SU-DHL-6 (cell line): ENCODE measurements at regions not wholly inside any gene's neighbourhood (a gene's known extent, or its start where the extent isn't known, plus 50 kb on each side); places are given as distances from the start of the nearest gene placed in this dataset.

ENCODE experiments used
- H2AFZ ChIP-seq: fragments of 200-600 bp; sonication (generic); 2 replicates; pipeline ENCODE4 v1.6.1; 2014; ENCODE audit warnings: low read depth, mild to moderate bottlenecking, moderate library complexity, mixed read lengths, antibody characterized with exemption, low read length; ENCODE audit not compliant: severe bottlenecking
- H3F3A ChIP-seq: fragments of 200-600 bp; shearing (Covaris generic); 2 replicates; pipeline ENCODE4 v1.6.0; 2016; ENCODE audit warnings: antibody characterized with exemption, mild to moderate bottlenecking; ENCODE audit not compliant: insufficient read depth
- H3K27ac ChIP-seq: fragments of 200-600 bp; sonication (generic); 2 replicates; pipeline ENCODE4 v1.5.1; 2016; ENCODE audit warnings: low read depth, mild to moderate bottlenecking, low read length, moderate library complexity, mixed read lengths
- H3K27me3 ChIP-seq: fragments of 200-600 bp; sonication (generic), shearing (Covaris generic); 2 replicates; pipeline ENCODE4 v1.6.0; 2014; ENCODE audit warnings: mild to moderate bottlenecking, low read length
- H3K36me3 ChIP-seq: fragments of 200-600 bp; sonication (generic); 2 replicates; pipeline ENCODE4 v1.6.1; 2014; ENCODE audit warnings: mild to moderate bottlenecking, low read length, mixed read lengths
- H3K4me2 ChIP-seq: fragments of 300-600, 200-600 bp; shearing (Covaris generic), sonication (generic); 2 replicates; pipeline ENCODE4 v1.6.0; 2014; ENCODE audit warnings: low read length, low read depth, mild to moderate bottlenecking; ENCODE audit not compliant: poor library complexity, severe bottlenecking
- H3K4me3 ChIP-seq: fragments of 200-600 bp; sonication (generic); 2 replicates; pipeline ENCODE4 v1.5.1; 2014; ENCODE audit warnings: antibody characterized with exemption, low read length, mild to moderate bottlenecking, mixed read lengths; ENCODE audit not compliant: insufficient read depth, poor library complexity, severe bottlenecking
- H3K79me2 ChIP-seq: fragments of 200-600 bp; sonication (generic); 2 replicates; pipeline ENCODE4 v1.6.1; 2014; ENCODE audit warnings: mild to moderate bottlenecking, low read length, moderate library complexity; ENCODE audit not compliant: insufficient read depth
- H3K9ac ChIP-seq: fragments of 200-600 bp; sonication (generic); 2 replicates; pipeline ENCODE4 v1.7.0; 2014; ENCODE audit warnings: mild to moderate bottlenecking, low read length
- H3K9me2 ChIP-seq: fragments of 200-600 bp; sonication (generic); replicated peaks from 2 replicates; pipeline ENCODE4 v1.6.1; 2014; ENCODE audit warnings: low read length; ENCODE audit not compliant: insufficient read depth
- H3K9me3 ChIP-seq: fragments of 200-600 bp; sonication (generic); 2 replicates; pipeline ENCODE4 v1.6.1; 2014; ENCODE audit warnings: low read length, mixed read lengths; ENCODE audit not compliant: insufficient read depth
- H4K20me1 ChIP-seq: fragments of 200-600 bp; sonication (generic); 2 replicates; pipeline ENCODE4 v1.6.1; 2014; ENCODE audit warnings: low read depth, mild to moderate bottlenecking, antibody characterized with exemption, low read length, moderate library complexity, mixed read lengths
- EZH2phosphoT487 ChIP-seq: fragments of 200-600 bp; sonication (generic), shearing (Covaris generic); conservative IDR thresholded peaks from 2 replicates; pipeline ENCODE4 v1.6.1; 2018; ENCODE audit warnings: mild to moderate bottlenecking, antibody characterized with exemption, low read length, moderate library complexity, mixed read lengths
- TF ChIP-seq, protein P1 (sequence below): fragments of 200-600 bp; sonication (generic); IDR thresholded peaks from one replicate; pipeline ENCODE4 v1.5.1; 2017; ENCODE audit warnings: antibody characterized with exemption, mild to moderate bottlenecking, low read length, moderate library complexity; ENCODE audit not compliant: insufficient read depth, poor library complexity, severe bottlenecking

DNA sequence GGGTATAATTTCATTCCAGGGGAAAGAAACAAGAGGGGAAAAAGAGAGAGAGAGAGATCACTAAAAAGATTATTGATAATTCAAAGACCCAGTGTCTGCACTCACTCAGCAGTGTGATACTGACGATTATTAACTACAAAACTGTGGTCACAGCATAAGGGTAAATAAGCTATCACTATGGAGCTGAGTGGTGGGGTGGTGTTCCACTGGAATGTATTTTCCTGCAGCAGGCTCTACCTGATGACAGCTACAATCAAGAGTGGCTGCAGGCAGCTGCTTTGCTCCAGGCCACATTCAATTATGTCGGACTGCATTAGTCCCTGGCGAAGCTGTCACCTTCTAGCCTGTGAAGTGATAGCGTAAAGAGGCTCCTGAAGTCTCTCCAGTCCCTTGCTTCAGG is 122.2 kb upstream of the TFAP2D start:
- Histone ChIP-seq H3K4me2 (no peak overlapping the region), H2AFZ (no peak overlapping the region), H3K27me3 (no peaks in the 10 kb centered on the region), H3K36me3 (no peaks in the 10 kb centered on the region), H3K4me3 (no peak overlapping the region), H3K9ac (no peak overlapping the region), H3K9me2 (no peaks in the 10 kb centered on the region), H4K20me1 (no peaks in the 10 kb centered on the region), H3K9me3 (no peaks in the 10 kb centered on the region), H3K27ac (no peak overlapping the region), H3K79me2 (no peaks in the 10 kb centered on the region), H3F3A (no peaks in the 10 kb centered on the region)
- TF ChIP-seq, protein P1, sequence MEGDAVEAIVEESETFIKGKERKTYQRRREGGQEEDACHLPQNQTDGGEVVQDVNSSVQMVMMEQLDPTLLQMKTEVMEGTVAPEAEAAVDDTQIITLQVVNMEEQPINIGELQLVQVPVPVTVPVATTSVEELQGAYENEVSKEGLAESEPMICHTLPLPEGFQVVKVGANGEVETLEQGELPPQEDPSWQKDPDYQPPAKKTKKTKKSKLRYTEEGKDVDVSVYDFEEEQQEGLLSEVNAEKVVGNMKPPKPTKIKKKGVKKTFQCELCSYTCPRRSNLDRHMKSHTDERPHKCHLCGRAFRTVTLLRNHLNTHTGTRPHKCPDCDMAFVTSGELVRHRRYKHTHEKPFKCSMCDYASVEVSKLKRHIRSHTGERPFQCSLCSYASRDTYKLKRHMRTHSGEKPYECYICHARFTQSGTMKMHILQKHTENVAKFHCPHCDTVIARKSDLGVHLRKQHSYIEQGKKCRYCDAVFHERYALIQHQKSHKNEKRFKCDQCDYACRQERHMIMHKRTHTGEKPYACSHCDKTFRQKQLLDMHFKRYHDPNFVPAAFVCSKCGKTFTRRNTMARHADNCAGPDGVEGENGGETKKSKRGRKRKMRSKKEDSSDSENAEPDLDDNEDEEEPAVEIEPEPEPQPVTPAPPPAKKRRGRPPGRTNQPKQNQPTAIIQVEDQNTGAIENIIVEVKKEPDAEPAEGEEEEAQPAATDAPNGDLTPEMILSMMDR = no peak
- no peak for TF ChIP-seq EZH2phosphoT487

- TF ChIP-seq EZH2phosphoT487 = no peak
- TF ChIP-seq, protein P1 = no peak
- Histone ChIP-seq H3K9ac (no peak overlapping the region), H3K79me2 (no peaks in the 10 kb centered on the region), H3K9me2 (no peaks in the 10 kb centered on the region), H3K27me3 (no peaks in the 10 kb centered on the region), H3K27ac (no peak overlapping the region), H3K4me3 (no peak overlapping the region), H3K4me2 (no peak overlapping the region), H4K20me1 (no peaks in the 10 kb centered on the region), H3F3A (no peaks in the 10 kb centered on the region), H3K36me3 (no peaks in the 10 kb centered on the region), H3K9me3 (no peaks in the 10 kb centered on the region), H2AFZ (no peak overlapping the region)
These were observed 113.0 kb upstream of the TFAP2D start for GRCh38 chr6:50600280-50600679.

GRCh38 chr6:50602292-50602691 is 111.0 kb upstream of the TFAP2D start:
- H3K79me2 ChIP-seq = no peaks in the 10 kb centered on the region
- H3K4me2 ChIP-seq = no peak overlapping the region
- H4K20me1 ChIP-seq = no peaks in the 10 kb centered on the region
- TF ChIP-seq EZH2phosphoT487 = no peak
- TF ChIP-seq, protein P1 = peak; percentile 92
- no peak overlapping the region for H3K4me3 ChIP-seq
- H3F3A ChIP-seq = no peaks in the 10 kb centered on the region
- no peaks in the 10 kb centered on the region for H3K36me3 ChIP-seq
- no peaks in the 10 kb centered on the region for H3K9me3 ChIP-seq
- H2AFZ ChIP-seq = no peak overlapping the region
- no peak overlapping the region for H3K9ac ChIP-seq
- no peaks in the 10 kb centered on the region for H3K9me2 ChIP-seq
- no peaks in the 10 kb centered on the region for H3K27me3 ChIP-seq
- no peak overlapping the region for H3K27ac ChIP-seq

DNA sequence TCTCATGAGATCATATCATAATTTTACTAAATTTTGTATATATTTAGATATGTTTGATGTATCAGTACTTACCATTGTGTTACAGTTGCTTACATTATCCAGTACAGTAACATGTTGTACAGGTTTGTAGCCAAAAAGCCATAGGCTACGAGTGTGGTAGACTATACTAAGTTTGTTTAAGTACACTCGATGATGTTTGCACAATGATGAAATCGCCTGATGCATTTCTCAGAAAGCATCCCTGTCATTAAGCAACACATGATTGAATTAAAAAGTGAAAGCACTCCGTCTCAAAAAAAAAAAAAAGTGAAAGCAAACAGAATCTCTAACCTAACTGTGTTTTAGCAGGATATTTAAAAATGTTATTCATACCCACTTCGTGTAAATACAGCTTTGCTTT is 104.9 kb upstream of the TFAP2D start:
- no peaks in the 10 kb centered on the region for H3K36me3 ChIP-seq
- H3K4me3 ChIP-seq = no peak overlapping the region
- TF ChIP-seq, protein P1 = no peak
- no peak for TF ChIP-seq EZH2phosphoT487
- no peaks in the 10 kb centered on the region for H3K9me3 ChIP-seq
- H2AFZ ChIP-seq = no peak overlapping the region
- H3K9ac ChIP-seq = no peak overlapping the region
- no peaks in the 10 kb centered on the region for H3K27me3 ChIP-seq
- H3F3A ChIP-seq = no peaks in the 10 kb centered on the region
- no peak overlapping the region for H3K27ac ChIP-seq
- no peaks in the 10 kb centered on the region for H4K20me1 ChIP-seq
- no peaks in the 10 kb centered on the region for H3K9me2 ChIP-seq
- H3K4me2 ChIP-seq = no peak overlapping the region
- no peaks in the 10 kb centered on the region for H3K79me2 ChIP-seq
